HAP-1 (cell line): ENCODE measurements at regions not wholly inside any gene's neighbourhood (a gene's known extent, or its start where the extent isn't known, plus 50 kb on each side); places are given as distances from the start of the nearest gene placed in this dataset.
"Not testable (repeated sequence)": the region's sequence is repeated elsewhere in the genome, so short reads cannot be mapped to it uniquely, and the experiment has no call there.

ENCODE experiments used
- DNase-seq, 2 experiments: peaks; one replicate each; pipeline ENCODE4 v3.0.0-alpha.2; 2016 to 2020; ENCODE audit warnings: low spot score in 2 of 2
- H3K27me3 ChIP-seq: fragments of 250-450 bp; sonication (Bioruptor Pico); 2 replicates; pipeline ENCODE4 v1.5.1; 2020; ENCODE audit warnings: low read depth, mild to moderate bottlenecking, moderate library complexity
- H3K36me3 ChIP-seq: fragments of 250-450 bp; sonication (Bioruptor Pico); replicated peaks from 2 replicates; pipeline ENCODE4 v1.5.1; 2020; ENCODE audit warnings: mild to moderate bottlenecking
- H3K4me1 ChIP-seq: fragments of 250-450 bp; sonication (Bioruptor Pico); 2 replicates; pipeline ENCODE4 v1.5.1; 2020; ENCODE audit warnings: mild to moderate bottlenecking
- H3K4me3 ChIP-seq: fragments of 250-450 bp; sonication (Bioruptor Pico); 2 replicates; pipeline ENCODE4 v1.5.1; 2020; ENCODE audit warnings: mild to moderate bottlenecking, moderate library complexity
- H3K9me3 ChIP-seq: fragments of 250-450 bp; sonication (Bioruptor Pico); 2 replicates; pipeline ENCODE4 v1.5.1; 2020; ENCODE audit warnings: mild to moderate bottlenecking, moderate library complexity
- in situ Hi-C: fragments of 300-500 bp; cut with MboI; formaldehyde crosslinking; loops from 3 replicates; pipeline ENCODE4 v1.14.3; 2020; ENCODE audit warnings: low sequenced_read_pairs, inconsistent platforms, mixed read lengths

DNA sequence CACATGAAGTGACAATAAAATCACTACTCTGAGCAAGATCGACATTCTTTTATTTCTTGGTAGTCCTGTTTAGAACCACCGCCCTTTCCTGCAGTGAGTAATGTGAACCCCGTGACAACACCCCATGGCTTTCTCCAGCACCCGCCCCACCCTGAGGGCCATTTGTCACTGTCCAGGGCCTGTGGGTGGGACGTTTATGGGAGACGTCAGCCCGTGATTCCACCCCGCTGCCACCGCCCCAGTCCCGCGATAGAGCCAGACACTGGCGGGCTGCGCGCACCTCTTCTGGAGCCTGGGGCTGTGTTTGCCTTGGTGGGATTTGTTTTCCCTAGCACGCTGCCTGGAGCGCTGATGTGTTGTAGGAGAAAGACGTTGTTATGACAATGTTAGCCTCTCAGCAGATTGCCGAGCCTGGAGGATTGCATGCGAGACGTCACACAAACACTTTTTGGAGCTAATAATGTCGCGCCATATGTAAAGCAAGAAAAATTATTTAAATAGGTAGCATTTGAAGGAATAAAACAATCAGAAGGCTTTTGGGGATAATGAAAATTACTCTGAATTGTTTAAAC lies 263.7 kb downstream of the TEX29 start:
- Histone ChIP-seq H3K4me1 (no peaks in the 10 kb centered on the region), H3K9me3 (no peaks in the 10 kb centered on the region), H3K36me3 (no peaks in the 10 kb centered on the region), H3K4me3 (no peak overlapping the region), H3K27me3 (no peaks in the 10 kb centered on the region)
- in situ Hi-C loops = no loop called here
- no peak for DNase-seq

- H3K4me1 ChIP-seq = no peaks in the 10 kb centered on the region
- no peaks in the 10 kb centered on the region for H3K27me3 ChIP-seq
- no peak for DNase-seq
- H3K9me3 ChIP-seq = no peaks in the 10 kb centered on the region
- in situ Hi-C loops = no loop called here
- no peak overlapping the region for H3K4me3 ChIP-seq
- H3K36me3 ChIP-seq = no peaks in the 10 kb centered on the region
Measured at GRCh38 chr13:111584870-111585269, 264.4 kb downstream of the TEX29 start.

- H3K36me3 ChIP-seq = no peaks in the 10 kb centered on the region
- H3K4me3 ChIP-seq = no peak overlapping the region
- DNase-seq = no peak
- in situ Hi-C loops = no loop called here
- H3K27me3 ChIP-seq = no peaks in the 10 kb centered on the region
- no peaks in the 10 kb centered on the region for H3K9me3 ChIP-seq
- H3K4me1 ChIP-seq = no peaks in the 10 kb centered on the region
Measured at GRCh38 chr13:111586291-111586690, 265.8 kb downstream of the TEX29 start.

GRCh38 chr13:111587249-111587648 lies 266.8 kb downstream of the TEX29 start:
- DNase-seq = no peak
- H3K27me3 ChIP-seq = no peaks in the 10 kb centered on the region
- no peaks in the 10 kb centered on the region for H3K9me3 ChIP-seq
- no peak overlapping the region for H3K4me3 ChIP-seq
- no peaks in the 10 kb centered on the region for H3K36me3 ChIP-seq
- in situ Hi-C loops = no loop called here
- no peaks in the 10 kb centered on the region for H3K4me1 ChIP-seq

- in situ Hi-C loops = no loop called here
- H3K4me1 ChIP-seq = no peaks in the 10 kb centered on the region
- no peak overlapping the region for H3K4me3 ChIP-seq
Measured at GRCh38 chr13:111589321-111589720, 268.9 kb downstream of the TEX29 start.

GRCh38 chr13:111589992-111590391 lies 269.6 kb downstream of the TEX29 start:
- no peak overlapping the region for H3K4me3 ChIP-seq
- no peaks in the 10 kb centered on the region for H3K27me3 ChIP-seq
- H3K9me3 ChIP-seq = no peaks in the 10 kb centered on the region
- in situ Hi-C loops = no loop called here
- no peak for DNase-seq
- H3K36me3 ChIP-seq = no peaks in the 10 kb centered on the region
- no peaks in the 10 kb centered on the region for H3K4me1 ChIP-seq

More at GRCh38 chr13:111589321-111589720, 268.9 kb downstream of the TEX29 start:
- Histone ChIP-seq H3K27me3 (no peaks in the 10 kb centered on the region), H3K9me3 (no peaks in the 10 kb centered on the region), H3K36me3 (no peaks in the 10 kb centered on the region)
- no peak for DNase-seq

DNA sequence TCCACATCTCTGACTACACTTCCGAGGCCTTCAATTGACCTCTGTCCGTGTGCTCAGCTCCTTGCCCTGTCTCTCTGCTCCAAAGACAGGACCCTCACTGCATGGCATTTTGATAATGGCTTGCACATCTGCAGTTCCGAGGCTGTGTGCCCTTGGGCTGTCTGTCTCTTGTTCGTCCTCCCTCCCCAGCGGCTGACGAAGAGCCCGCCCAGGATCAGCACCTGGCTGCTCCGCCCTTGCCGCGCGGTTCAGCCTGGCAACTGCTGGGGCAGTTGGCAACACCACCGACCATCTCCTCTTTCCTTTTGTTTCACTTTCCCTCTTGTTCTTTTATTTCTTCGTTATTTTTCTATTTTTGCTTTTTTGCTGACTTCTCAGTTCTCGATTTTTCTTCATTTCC lies 270.4 kb downstream of the TEX29 start:
- DNase-seq = no peak
- no peak overlapping the region for H3K4me3 ChIP-seq
- H3K36me3 ChIP-seq = no peaks in the 10 kb centered on the region
- no peaks in the 10 kb centered on the region for H3K27me3 ChIP-seq
- in situ Hi-C loops = no loop called here
- H3K4me1 ChIP-seq = no peaks in the 10 kb centered on the region
- H3K9me3 ChIP-seq = no peaks in the 10 kb centered on the region

- H3K27me3 ChIP-seq, in situ Hi-C loops, H3K4me3 ChIP-seq, H3K36me3 ChIP-seq, H3K4me1 ChIP-seq, DNase-seq, H3K9me3 ChIP-seq: not testable (repeated sequence)
Measured at GRCh38 chr13:111593490-111593889, 273.0 kb downstream of the TEX29 start.

DNA sequence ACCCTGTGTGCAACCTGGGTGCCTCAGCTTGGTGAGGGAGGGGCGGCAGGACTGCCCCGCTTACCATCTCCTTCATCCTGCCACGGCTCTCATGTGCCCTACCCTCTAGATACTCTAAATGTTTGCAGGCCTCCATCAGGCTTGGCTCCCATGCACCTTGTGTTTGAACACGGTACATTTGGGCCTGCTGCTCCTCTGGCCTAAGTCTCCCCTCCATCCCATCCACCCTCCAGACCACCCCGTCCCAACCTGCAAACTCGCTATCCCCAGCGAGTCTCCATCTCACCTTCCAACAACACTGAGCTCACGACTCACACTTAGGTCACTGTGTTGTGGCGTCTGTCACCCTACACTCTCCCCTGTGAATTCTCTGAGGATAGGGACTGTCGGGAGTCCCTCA lies 274.2 kb downstream of the TEX29 start:
- in situ Hi-C loops = no loop called here
- H3K4me3 ChIP-seq = no peak overlapping the region
- no peaks in the 10 kb centered on the region for H3K36me3 ChIP-seq
- H3K9me3 ChIP-seq = no peaks in the 10 kb centered on the region
- no peaks in the 10 kb centered on the region for H3K27me3 ChIP-seq
- DNase-seq = no peak
- H3K4me1 ChIP-seq = no peaks in the 10 kb centered on the region

GRCh38 chr13:111595276-111595675 lies 274.8 kb downstream of the TEX29 start:
- in situ Hi-C loops = no loop called here
- no peaks in the 10 kb centered on the region for H3K4me1 ChIP-seq

DNA sequence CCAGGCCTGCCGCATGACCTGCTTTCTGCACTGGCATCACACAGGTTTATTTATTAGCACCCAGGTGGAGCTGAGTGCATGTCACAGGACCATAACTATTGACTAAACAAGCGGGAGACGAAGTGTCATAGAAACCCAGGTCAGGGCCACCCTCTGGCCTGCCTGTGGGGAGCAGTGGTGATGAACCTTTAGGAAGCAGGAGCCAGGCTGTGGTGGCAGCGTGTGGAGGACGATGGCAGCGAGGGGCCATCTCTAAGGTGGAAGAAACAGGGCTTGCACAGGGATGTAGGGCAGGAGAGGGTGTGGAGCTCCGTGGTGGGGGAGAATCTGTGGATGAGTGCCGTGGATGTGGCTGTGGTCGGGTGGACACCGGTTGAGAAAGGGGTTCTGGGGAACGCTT lies 275.3 kb downstream of the TEX29 start:
- in situ Hi-C loops = no loop called here
- no peaks in the 10 kb centered on the region for H3K9me3 ChIP-seq
- H3K4me3 ChIP-seq = no peak overlapping the region
- DNase-seq = no peak
- no peaks in the 10 kb centered on the region for H3K36me3 ChIP-seq
- H3K4me1 ChIP-seq = no peaks in the 10 kb centered on the region
- H3K27me3 ChIP-seq = no peaks in the 10 kb centered on the region

More at GRCh38 chr13:111595276-111595675, 274.8 kb downstream of the TEX29 start:
- no peak for DNase-seq
- H3K36me3 ChIP-seq = no peaks in the 10 kb centered on the region
- no peaks in the 10 kb centered on the region for H3K27me3 ChIP-seq
- H3K4me3 ChIP-seq = no peak overlapping the region
- no peaks in the 10 kb centered on the region for H3K9me3 ChIP-seq

DNA sequence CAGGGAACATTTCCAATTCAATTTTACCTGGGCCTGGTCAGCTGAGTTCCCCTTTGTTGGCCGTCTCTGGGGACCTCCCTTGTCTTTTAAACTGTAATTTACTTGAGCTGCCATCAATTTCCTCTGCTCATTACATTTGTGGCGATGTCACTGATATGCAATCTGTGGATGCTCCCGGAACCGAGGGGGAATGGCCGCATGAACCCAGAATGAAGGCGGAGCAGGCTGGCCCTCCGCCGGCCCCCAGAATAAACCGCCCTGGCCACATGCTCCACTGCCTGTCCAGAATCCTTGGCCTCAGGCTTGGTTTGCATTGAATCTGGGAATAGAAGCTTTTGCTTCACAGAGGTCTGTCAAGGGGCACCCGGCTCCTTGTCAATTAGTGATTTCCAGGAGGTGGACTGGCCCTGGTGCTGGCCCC lies 276.8 kb downstream of the TEX29 start:
- H3K36me3 ChIP-seq = no peaks in the 10 kb centered on the region
- in situ Hi-C loops = no loop called here
- peak; percentile 4 to 40 for DNase-seq

DNA sequence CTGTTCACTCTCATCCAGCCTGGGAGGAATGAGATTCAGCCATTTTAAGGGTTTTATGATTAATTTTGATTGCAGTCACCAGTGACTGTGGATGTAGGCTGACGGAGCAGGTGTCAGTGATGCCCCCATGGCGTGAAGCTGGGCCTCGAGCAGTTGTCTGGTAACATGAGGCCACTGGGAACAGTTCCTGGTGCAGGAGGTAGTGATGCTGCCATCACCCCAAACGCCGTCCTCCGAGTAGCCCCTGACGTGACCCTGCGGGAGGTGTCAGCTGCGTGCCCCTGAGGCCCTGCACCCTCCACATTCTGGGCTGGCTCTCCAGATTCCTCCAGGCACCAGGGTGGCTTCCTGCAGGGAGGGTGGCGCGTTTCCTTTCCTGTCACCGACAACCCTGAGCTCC lies 277.2 kb downstream of the TEX29 start:
- no peaks in the 10 kb centered on the region for H3K9me3 ChIP-seq
- no peaks in the 10 kb centered on the region for H3K4me1 ChIP-seq
- no peak overlapping the region for H3K4me3 ChIP-seq
- DNase-seq = no peak
- no peaks in the 10 kb centered on the region for H3K27me3 ChIP-seq
- in situ Hi-C loops = no loop called here
- H3K36me3 ChIP-seq = no peaks in the 10 kb centered on the region

More for the DNA sequence above, 276.8 kb downstream of the TEX29 start:
- Histone ChIP-seq H3K27me3 (no peaks in the 10 kb centered on the region), H3K4me3 (no peak overlapping the region), H3K9me3 (no peaks in the 10 kb centered on the region), H3K4me1 (no peaks in the 10 kb centered on the region)

- no peak for DNase-seq
- Histone ChIP-seq H3K27me3 (no peaks in the 10 kb centered on the region), H3K36me3 (no peaks in the 10 kb centered on the region), H3K9me3 (no peaks in the 10 kb centered on the region), H3K4me3 (no peak overlapping the region), H3K4me1 (no peaks in the 10 kb centered on the region)
- in situ Hi-C loops = no loop called here
Measured at GRCh38 chr13:111598747-111599146, 278.3 kb downstream of the TEX29 start.

DNA sequence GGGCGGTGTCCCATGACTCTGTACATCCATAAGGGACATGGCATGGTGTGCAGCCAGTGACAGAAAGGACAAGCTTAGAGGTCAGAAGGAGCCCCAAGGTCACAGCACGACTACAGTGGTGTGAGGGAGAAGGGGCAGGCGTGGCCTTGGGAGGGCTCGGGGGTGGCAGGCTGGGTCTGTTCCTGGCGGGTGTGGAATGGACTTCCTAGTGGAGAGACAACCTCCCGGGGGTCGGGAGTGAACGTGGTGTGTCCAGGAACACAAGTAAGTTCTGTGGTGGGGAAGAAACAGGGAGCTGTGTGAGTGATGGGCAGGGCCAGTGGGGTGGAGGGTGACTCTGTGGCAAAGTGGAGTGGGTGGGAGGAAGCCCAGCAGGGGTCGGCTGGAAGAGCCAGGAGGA lies 279.3 kb downstream of the TEX29 start:
- no peaks in the 10 kb centered on the region for H3K27me3 ChIP-seq
- no peaks in the 10 kb centered on the region for H3K9me3 ChIP-seq
- no peaks in the 10 kb centered on the region for H3K36me3 ChIP-seq
- H3K4me3 ChIP-seq = no peak overlapping the region
- in situ Hi-C loops = no loop called here
- DNase-seq = no peak
- H3K4me1 ChIP-seq = no peaks in the 10 kb centered on the region
